H9 (cell line): ENCODE measurements at regions not wholly inside any gene's neighbourhood (a gene's known extent, or its start where the extent isn't known, plus 50 kb on each side); places are given as distances from the start of the nearest gene placed in this dataset.

Experiments
- DNase-seq: peaks from one replicate; pipeline ENCODE4 v3.0.0-alpha.2; 2017
- H2AFZ ChIP-seq: one replicate; pipeline ENCODE4 v1.6.1; 2013; ENCODE audit warnings: mild to moderate bottlenecking, low read length, control low read depth, moderate library complexity
- H2AK5ac ChIP-seq: 2 replicates; pipeline ENCODE4 v1.6.1; 2013; ENCODE audit warnings: low read length, control low read depth, mixed read lengths; ENCODE audit not compliant: insufficient read length
- H2BK120ac ChIP-seq: one replicate; pipeline ENCODE4 v1.6.1; 2013; ENCODE audit warnings: low read depth, mild to moderate bottlenecking, low read length, control low read depth, inconsistent platforms; ENCODE audit not compliant: poor library complexity, severe bottlenecking
- H2BK12ac ChIP-seq: 2 replicates; pipeline ENCODE4 v1.6.1; 2013; ENCODE audit warnings: low read length, control low read depth, mixed read lengths, low read depth; ENCODE audit not compliant: insufficient read length
- H2BK15ac ChIP-seq: 2 replicates; pipeline ENCODE4 v1.6.1; 2013; ENCODE audit warnings: low read depth, low read length, control low read depth
- H2BK20ac ChIP-seq: one replicate; pipeline ENCODE4 v1.6.1; 2013; ENCODE audit warnings: low read depth, mild to moderate bottlenecking, low read length, control low read depth, inconsistent platforms; ENCODE audit not compliant: poor library complexity, severe bottlenecking
- H2BK5ac ChIP-seq: 2 replicates; pipeline ENCODE4 v1.6.1; 2013; ENCODE audit warnings: low read length, control low read depth, mixed read lengths; ENCODE audit not compliant: insufficient read length
- H3K14ac ChIP-seq: 2 replicates; pipeline ENCODE4 v1.6.1; 2013; ENCODE audit warnings: low read length, control low read depth; ENCODE audit not compliant: insufficient read depth
- H3K18ac ChIP-seq: 2 replicates; pipeline ENCODE4 v1.6.1; 2013; ENCODE audit warnings: low read depth, mild to moderate bottlenecking, mixed read lengths, low read length, control low read depth; ENCODE audit not compliant: insufficient read length
- H3K23ac ChIP-seq: 2 replicates; pipeline ENCODE4 v1.6.1; 2013; ENCODE audit warnings: low read length, control low read depth, mixed read lengths, low read depth; ENCODE audit not compliant: insufficient read length
- H3K23me2 ChIP-seq: 2 replicates; pipeline ENCODE4 v1.6.1; 2013; ENCODE audit warnings: low read depth, mild to moderate bottlenecking, mixed read lengths, low read length, control low read depth; ENCODE audit not compliant: insufficient read length, poor library complexity, severe bottlenecking
- H3K27ac ChIP-seq: 2 replicates; pipeline ENCODE4 v1.5.1; 2013; ENCODE audit warnings: low read length, control low read depth, mixed read lengths, low read depth; ENCODE audit not compliant: insufficient read length
- H3K27me3 ChIP-seq: 2 replicates; pipeline ENCODE4 v1.6.1; 2013; ENCODE audit warnings: low read length, control low read depth, inconsistent platforms; ENCODE audit not compliant: insufficient read depth
- H3K4ac ChIP-seq: 2 replicates; pipeline ENCODE4 v1.6.1; 2013; ENCODE audit warnings: low read depth, mild to moderate bottlenecking, control low read depth, inconsistent platforms, low read length, moderate library complexity
- H3K4me1 ChIP-seq: 2 replicates; pipeline ENCODE4 v1.6.1; 2013; ENCODE audit warnings: low read length, control low read depth, inconsistent platforms; ENCODE audit not compliant: insufficient read depth
- H3K4me2 ChIP-seq: 2 replicates; pipeline ENCODE4 v1.6.1; 2013; ENCODE audit warnings: low read length, control low read depth, mixed read lengths; ENCODE audit not compliant: insufficient read length, insufficient read depth
- H3K56ac ChIP-seq: 2 replicates; pipeline ENCODE4 v1.6.1; 2013; ENCODE audit warnings: low read depth, mild to moderate bottlenecking, mixed read lengths, low read length, control low read depth; ENCODE audit not compliant: insufficient read length
- H3K79me1 ChIP-seq: 2 replicates; pipeline ENCODE4 v1.6.1; 2013; ENCODE audit warnings: low read depth, mild to moderate bottlenecking, moderate library complexity, low read length, control low read depth, inconsistent platforms; ENCODE audit not compliant: insufficient read depth, poor library complexity, severe bottlenecking
- H3K79me2 ChIP-seq: 2 replicates; pipeline ENCODE4 v1.6.1; 2013; ENCODE audit warnings: low read length, control low read depth, inconsistent platforms; ENCODE audit not compliant: insufficient read depth
- H3K9ac ChIP-seq: 2 replicates; pipeline ENCODE4 v1.6.1; 2013; ENCODE audit warnings: low read length, control low read depth, mixed read lengths; ENCODE audit not compliant: insufficient read length; ENCODE audit errors: extremely low read depth
- H3K9me3 ChIP-seq: one replicate; pipeline ENCODE4 v1.6.1; 2013; ENCODE audit warnings: low read depth, low read length, inconsistent platforms; ENCODE audit not compliant: control insufficient read depth
- H3T11ph ChIP-seq: one replicate; pipeline ENCODE4 v1.6.1; 2013; ENCODE audit warnings: mild to moderate bottlenecking, low read length, control low read depth, inconsistent platforms
- H4K20me1 ChIP-seq: one replicate; pipeline ENCODE4 v1.6.1; 2013; ENCODE audit not compliant: control insufficient read depth, insufficient read length, insufficient read depth
- H4K5ac ChIP-seq: 2 replicates; pipeline ENCODE4 v1.6.1; 2013; ENCODE audit warnings: low read depth, mild to moderate bottlenecking, mixed read lengths, low read length, control low read depth; ENCODE audit not compliant: insufficient read length
- H4K8ac ChIP-seq: replicated peaks from 2 replicates; pipeline ENCODE4 v1.6.1; 2013; ENCODE audit warnings: low read length, control low read depth, mixed read lengths, low read depth; ENCODE audit not compliant: insufficient read length
- H4K91ac ChIP-seq: 2 replicates; pipeline ENCODE4 v1.6.1; 2013; ENCODE audit warnings: low read depth, mild to moderate bottlenecking, moderate library complexity, mixed read lengths, low read length, control low read depth; ENCODE audit not compliant: insufficient read length
- H3K27ac Mint-ChIP-seq, 3 experiments: 2 replicates in 2 of 3; 3 replicates in 1 of 3; pipeline ENCODE4 v1.8.0; 2020 to 2021; ENCODE audit warnings: mixed read lengths in 3 of 3, mild to moderate bottlenecking in 1 of 3, moderate library complexity in 1 of 3
- H3K27me3 Mint-ChIP-seq: 2 replicates; pipeline ENCODE4 v1.8.0; 2021; ENCODE audit warnings: low read depth, mild to moderate bottlenecking, moderate library complexity, mixed read lengths
- H3K36me3 Mint-ChIP-seq, 3 experiments: 2 replicates in 2 of 3; 3 replicates in 1 of 3; pipeline ENCODE4 v1.8.0; 2020 to 2021; ENCODE audit warnings: low read depth in 3 of 3, mixed read lengths in 3 of 3; ENCODE audit not compliant: insufficient read depth in 1 of 3
- H3K4me1 Mint-ChIP-seq, 2 experiments: 2 replicates each; pipeline ENCODE4 v1.8.0; 2020; ENCODE audit warnings: mixed read lengths in 2 of 2
- H3K4me3 Mint-ChIP-seq, 2 experiments: 2 replicates in 1 of 2; 3 replicates in 1 of 2; pipeline ENCODE4 v1.8.0; 2020 to 2021; ENCODE audit warnings: mild to moderate bottlenecking in 2 of 2, mixed read lengths in 2 of 2, moderate library complexity in 1 of 2
- H3K9me3 Mint-ChIP-seq, 2 experiments: 2 replicates in 1 of 2; 3 replicates in 1 of 2; pipeline ENCODE4 v1.8.0; 2020; ENCODE audit warnings: mild to moderate bottlenecking in 2 of 2, mixed read lengths in 2 of 2, moderate library complexity in 1 of 2
- CTCF ChIP-seq: fragments of 200-600 bp; sonication (generic); conservative IDR thresholded peaks from 3 replicates; pipeline ENCODE4 v1.8.0; 2021; ENCODE audit warnings: antibody characterized with exemption, mild to moderate bottlenecking
- WGBS: extraction: QIAGEN DNeasy Blood & Tissue Kit; methylation state at CpG from one replicate; pipeline ENCODE4 v1.1.7; 2013; ENCODE audit warnings: missing lambda C conversion rate, low lambda C conversion rate, mixed read lengths; ENCODE audit not compliant: insufficient read length; ENCODE audit errors: extremely low coverage; 5-methylcytosine and 5-hydroxymethylcytosine counted together

GRCh38 chr4:4687100-4687499, 145.3 kb upstream of the STX18 start:
- Histone ChIP-seq H3K4me2 (no peak overlapping the region), H2AFZ (no peak overlapping the region), H4K5ac (no peak overlapping the region), H2BK5ac (no peak overlapping the region), H2BK120ac (no peak overlapping the region), H3K4me1 (peaks cover 5% of the 10 kb centered on the region), H3K27ac (no peak overlapping the region), H3T11ph (no peak overlapping the region), H3K79me1 (no peaks in the 10 kb centered on the region), H4K20me1 (no peaks in the 10 kb centered on the region), H2AK5ac (no peak overlapping the region), H3K9ac (no peak overlapping the region), H4K8ac (no peak overlapping the region), H3K79me2 (no peaks in the 10 kb centered on the region), H2BK15ac (no peak overlapping the region), H2BK20ac (no peak overlapping the region), H3K18ac (no peak overlapping the region), H3K23me2 (no peaks in the 10 kb centered on the region), H3K56ac (no peak overlapping the region), H3K9me3 (no peaks in the 10 kb centered on the region), H2BK12ac (no peak overlapping the region), H4K91ac (no peak overlapping the region), H3K4ac (no peak overlapping the region), H3K23ac (no peak overlapping the region), H3K27me3 (no peaks in the 10 kb centered on the region), H3K14ac (no peak overlapping the region)
- WGBS: no CpG with 5 or more reads among the region's 4 CpGs
- H3K36me3 Mint-ChIP-seq: peaks cover 4 to 10% (median 6%) of the 10 kb centered on the region in 3 experiments; a peak in 4 of 7 replicates
- no peak overlapping the region for H3K27ac Mint-ChIP-seq
- TF ChIP-seq CTCF: no peak
- no peaks in the 10 kb centered on the region for H3K9me3 Mint-ChIP-seq
- H3K4me1 Mint-ChIP-seq: peaks cover 6 to 12% of the 10 kb centered on the region in 2 experiments
- H3K27me3 Mint-ChIP-seq: peaks cover 3% of the 10 kb centered on the region
- no peak overlapping the region for H3K4me3 Mint-ChIP-seq
- DNase-seq: no peak
